ENCODE measurements at regions not wholly inside any gene's neighbourhood (a gene's known extent, or its start where the extent isn't known, plus 50 kb on each side); places are given as distances from the start of the nearest gene placed in this dataset.

DNA sequence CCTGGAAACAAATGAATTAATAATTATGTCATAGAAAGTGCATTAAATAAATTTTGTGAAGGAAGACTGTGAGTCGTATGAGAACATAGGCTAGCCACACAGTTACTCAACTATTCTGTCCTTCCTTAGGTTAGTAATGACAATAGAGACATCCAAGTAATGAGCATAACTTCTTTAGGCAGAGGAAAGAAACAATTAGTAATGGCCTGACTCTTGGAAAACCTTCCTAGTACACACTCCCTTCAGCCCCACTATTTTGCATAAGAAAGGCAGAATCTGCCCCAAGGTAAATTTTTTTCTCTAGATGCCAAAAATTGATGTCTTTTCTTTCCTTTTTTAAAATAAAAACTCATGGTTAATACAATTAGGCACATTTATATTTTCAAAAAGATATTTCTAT, 1619.0 kb upstream of the WWC1 start:
- H3K36me3 ChIP-seq (ENCODE audit: control insufficient read depth, insufficient read depth, low read length), result no peaks in the 10 kb centered on the region
- no peak overlapping the region for H3K9ac ChIP-seq (ENCODE audit: extremely low read depth, low read length, poor library complexity, severe bottlenecking)
- H3K4me1 Mint-ChIP-seq, result peaks cover 28% of the 10 kb centered on the region
- H3K4me3 ChIP-seq (ENCODE audit: low read length), result peak overlapping the region; percentile 2
- 64% methylated on average over 1 of the region's 1 CpG; no CpG with 5 or more reads in 1 of the 2 experiments for WGBS, 2 experiments (ENCODE audit: insufficient coverage in 1 of 2, insufficient read length in 1 of 2)
- no peaks in the 10 kb centered on the region for H3K27me3 ChIP-seq (ENCODE audit: control insufficient read depth, insufficient read depth, low read length, poor library complexity, severe bottlenecking)
- no peaks in the 10 kb centered on the region for H3K27me3 Mint-ChIP-seq (ENCODE audit: insufficient read depth)
- no peak overlapping the region for H3K27ac ChIP-seq (ENCODE audit: low read depth, low read length)
- TF ChIP-seq, protein P1, sequence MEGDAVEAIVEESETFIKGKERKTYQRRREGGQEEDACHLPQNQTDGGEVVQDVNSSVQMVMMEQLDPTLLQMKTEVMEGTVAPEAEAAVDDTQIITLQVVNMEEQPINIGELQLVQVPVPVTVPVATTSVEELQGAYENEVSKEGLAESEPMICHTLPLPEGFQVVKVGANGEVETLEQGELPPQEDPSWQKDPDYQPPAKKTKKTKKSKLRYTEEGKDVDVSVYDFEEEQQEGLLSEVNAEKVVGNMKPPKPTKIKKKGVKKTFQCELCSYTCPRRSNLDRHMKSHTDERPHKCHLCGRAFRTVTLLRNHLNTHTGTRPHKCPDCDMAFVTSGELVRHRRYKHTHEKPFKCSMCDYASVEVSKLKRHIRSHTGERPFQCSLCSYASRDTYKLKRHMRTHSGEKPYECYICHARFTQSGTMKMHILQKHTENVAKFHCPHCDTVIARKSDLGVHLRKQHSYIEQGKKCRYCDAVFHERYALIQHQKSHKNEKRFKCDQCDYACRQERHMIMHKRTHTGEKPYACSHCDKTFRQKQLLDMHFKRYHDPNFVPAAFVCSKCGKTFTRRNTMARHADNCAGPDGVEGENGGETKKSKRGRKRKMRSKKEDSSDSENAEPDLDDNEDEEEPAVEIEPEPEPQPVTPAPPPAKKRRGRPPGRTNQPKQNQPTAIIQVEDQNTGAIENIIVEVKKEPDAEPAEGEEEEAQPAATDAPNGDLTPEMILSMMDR (conservative IDR thresholded peaks at IDR 0.05), result no peak
- no peak for DNase-seq
- H3K4me1 ChIP-seq (ENCODE audit: control insufficient read depth, insufficient read depth, low read length), result peaks cover 8% of the 10 kb centered on the region
- H3K36me3 Mint-ChIP-seq (ENCODE audit: low read depth), result no peaks in the 10 kb centered on the region
- no peaks in the 10 kb centered on the region for H3K9me3 ChIP-seq (ENCODE audit: control insufficient read depth, low read length)
- no peak overlapping the region for H3K4me3 Mint-ChIP-seq
- no peaks in the 10 kb centered on the region for H3K9me3 Mint-ChIP-seq
- no peak overlapping the region for H3K27ac Mint-ChIP-seq

DNA sequence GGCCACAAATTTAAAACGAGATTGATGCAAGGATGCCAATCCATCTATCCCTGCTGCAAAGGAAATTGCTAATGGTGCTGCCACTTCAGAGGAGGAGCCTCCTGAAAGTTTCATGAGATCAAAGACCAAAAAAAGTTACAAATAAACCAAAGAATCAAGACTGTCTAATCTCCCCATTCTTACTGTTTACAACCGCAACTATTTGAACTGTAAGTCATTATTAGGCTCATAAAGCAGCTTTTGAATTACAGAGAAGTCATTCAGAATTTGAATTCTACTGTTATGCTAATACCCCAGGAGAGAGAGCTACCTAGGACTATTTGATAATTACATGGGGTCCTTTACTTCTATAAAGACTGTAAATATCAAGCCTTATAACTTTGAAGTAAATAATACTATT, 1613.6 kb upstream of the WWC1 start:
- Mint-ChIP-seq H3K27me3 (ENCODE audit: insufficient read depth) (no peaks in the 10 kb centered on the region), H3K9me3 (no peaks in the 10 kb centered on the region), H3K36me3 (ENCODE audit: low read depth) (no peaks in the 10 kb centered on the region), H3K4me1 (peaks cover 6% of the 10 kb centered on the region), H3K27ac (no peak overlapping the region), H3K4me3 (no peak overlapping the region)
- Histone ChIP-seq H3K4me3 (ENCODE audit: low read length) (no peak overlapping the region), H3K4me1 (ENCODE audit: control insufficient read depth, insufficient read depth, low read length) (no peaks in the 10 kb centered on the region), H3K9me3 (ENCODE audit: control insufficient read depth, low read length) (no peaks in the 10 kb centered on the region), H3K27me3 (ENCODE audit: control insufficient read depth, insufficient read depth, low read length, poor library complexity, severe bottlenecking) (no peaks in the 10 kb centered on the region), H3K27ac (ENCODE audit: low read depth, low read length) (no peak overlapping the region), H3K9ac (ENCODE audit: extremely low read depth, low read length, poor library complexity, severe bottlenecking) (no peak overlapping the region), H3K36me3 (ENCODE audit: control insufficient read depth, insufficient read depth, low read length) (no peaks in the 10 kb centered on the region)
- WGBS, 2 experiments (ENCODE audit: insufficient coverage in 1 of 2, insufficient read length in 1 of 2), result 53 to 80% methylated on average over 1 to 2 of the region's 2 CpGs
- no peak for DNase-seq
- TF ChIP-seq, protein P1 (conservative IDR thresholded peaks at IDR 0.05), result no peak

DNA sequence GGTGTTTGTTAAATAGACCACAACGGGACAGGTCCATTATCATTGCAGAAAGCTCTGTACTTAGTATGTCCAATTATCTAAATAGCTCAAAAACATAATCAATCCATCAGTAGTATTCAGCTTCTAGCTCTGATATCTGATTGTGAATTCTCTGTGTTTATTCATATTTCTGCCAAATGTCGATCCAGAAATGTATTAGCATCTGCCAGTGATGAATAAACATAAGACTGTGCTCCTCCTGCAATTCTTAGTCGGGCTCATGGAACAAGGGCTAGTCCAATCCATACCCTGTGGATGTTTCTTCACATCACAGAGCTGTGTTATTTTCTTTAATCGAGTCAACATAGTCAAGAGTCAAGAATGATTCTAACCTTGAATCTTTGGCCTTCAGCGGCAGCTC, 1612.1 kb upstream of the WWC1 start:
- 92 to 93% methylated on average over 5 of the region's 5 CpGs for WGBS, 2 experiments (ENCODE audit: insufficient coverage in 1 of 2, insufficient read length in 1 of 2)
- Mint-ChIP-seq H3K4me3 (no peak overlapping the region), H3K9me3 (no peaks in the 10 kb centered on the region), H3K27ac (no peak overlapping the region), H3K36me3 (ENCODE audit: low read depth) (no peaks in the 10 kb centered on the region), H3K27me3 (ENCODE audit: insufficient read depth) (no peaks in the 10 kb centered on the region), H3K4me1 (peaks cover 6% of the 10 kb centered on the region)
- no peak overlapping the region for H3K9ac ChIP-seq (ENCODE audit: extremely low read depth, low read length, poor library complexity, severe bottlenecking)
- no peaks in the 10 kb centered on the region for H3K36me3 ChIP-seq (ENCODE audit: control insufficient read depth, insufficient read depth, low read length)
- H3K27ac ChIP-seq (ENCODE audit: low read depth, low read length), result no peak overlapping the region
- no peaks in the 10 kb centered on the region for H3K4me1 ChIP-seq (ENCODE audit: control insufficient read depth, insufficient read depth, low read length)
- TF ChIP-seq, protein P1 (conservative IDR thresholded peaks at IDR 0.05), result no peak
- no peaks in the 10 kb centered on the region for H3K27me3 ChIP-seq (ENCODE audit: control insufficient read depth, insufficient read depth, low read length, poor library complexity, severe bottlenecking)
- H3K4me3 ChIP-seq (ENCODE audit: low read length), result no peak overlapping the region
- DNase-seq, result no peak
- no peaks in the 10 kb centered on the region for H3K9me3 ChIP-seq (ENCODE audit: control insufficient read depth, low read length)

Measured in endodermal cell (in vitro differentiated cells).